ENCODE measurements at regions not wholly inside any gene's neighbourhood (a gene's known extent, or its start where the extent isn't known, plus 50 kb on each side); places are given as distances from the start of the nearest gene placed in this dataset.
A peak's percentile ranks its signal among the peaks of the same experiment; 100 is the strongest.

GRCh38 chr2:176748662-176749061 lies 463.9 kb upstream of the HNRNPA3 start:
- intact Hi-C loops (cut with DNase I) = no loop called here
- no peak for ATAC-seq

DNA sequence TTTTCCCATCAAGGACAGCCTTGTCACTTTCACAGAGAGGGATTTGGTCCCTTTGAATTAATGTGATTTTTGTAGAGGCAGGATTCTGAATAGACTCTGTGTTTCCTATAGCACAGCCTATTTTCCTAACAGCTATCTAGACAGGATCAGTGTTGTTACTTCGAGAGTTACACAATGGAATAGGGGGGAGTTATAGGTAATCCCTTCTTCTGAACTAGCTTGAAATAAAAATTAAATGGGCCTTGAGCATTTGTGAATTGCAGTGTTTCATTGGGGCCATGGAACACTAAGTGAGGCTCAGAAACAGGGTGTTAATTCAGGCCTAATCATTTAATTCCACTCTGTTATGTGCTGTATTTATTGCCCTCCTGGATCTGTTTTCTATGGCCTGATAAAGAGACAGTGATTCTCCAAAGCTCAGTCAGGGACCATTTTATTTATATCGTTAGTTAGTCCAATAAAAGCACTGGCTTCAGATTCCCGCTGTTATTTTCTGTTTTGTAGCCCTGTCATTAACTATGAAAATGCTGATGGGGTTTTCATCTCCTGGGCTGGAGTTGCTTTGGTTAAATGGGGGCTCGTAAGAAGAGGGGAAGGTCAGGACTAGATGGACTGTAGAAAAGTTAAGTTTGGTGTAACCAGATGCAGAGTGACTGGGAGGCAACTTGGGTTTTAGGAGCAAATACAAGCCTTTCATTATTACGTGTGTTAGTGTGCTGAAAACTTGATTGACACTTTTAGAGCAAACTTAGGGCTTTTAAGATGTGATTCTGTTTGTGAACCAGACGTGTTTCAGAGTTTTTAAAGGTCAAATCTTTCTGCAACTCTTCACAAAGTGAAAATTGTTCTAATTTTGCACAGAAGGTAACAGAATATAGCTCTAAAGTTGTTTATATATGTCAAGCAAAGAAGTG lies 461.0 kb upstream of the HNRNPA3 start:
- intact Hi-C loops (cut with DNase I) = no loop called here

More at GRCh38 chr2:176748662-176749061, 463.9 kb upstream of the HNRNPA3 start:
- no peaks in the 10 kb centered on the region for H3K27me3 ChIP-seq
- H3K9me3 ChIP-seq = no peaks in the 10 kb centered on the region
- H3K27ac ChIP-seq = no peak overlapping the region
- no peaks in the 10 kb centered on the region for H3K4me1 ChIP-seq
- H3K4me3 ChIP-seq = no peak overlapping the region
- no peak for TF ChIP-seq CTCF (IDR thresholded peaks at IDR 0.05)
- H3K36me3 ChIP-seq = no peaks in the 10 kb centered on the region
- no peak for DNase-seq

DNA sequence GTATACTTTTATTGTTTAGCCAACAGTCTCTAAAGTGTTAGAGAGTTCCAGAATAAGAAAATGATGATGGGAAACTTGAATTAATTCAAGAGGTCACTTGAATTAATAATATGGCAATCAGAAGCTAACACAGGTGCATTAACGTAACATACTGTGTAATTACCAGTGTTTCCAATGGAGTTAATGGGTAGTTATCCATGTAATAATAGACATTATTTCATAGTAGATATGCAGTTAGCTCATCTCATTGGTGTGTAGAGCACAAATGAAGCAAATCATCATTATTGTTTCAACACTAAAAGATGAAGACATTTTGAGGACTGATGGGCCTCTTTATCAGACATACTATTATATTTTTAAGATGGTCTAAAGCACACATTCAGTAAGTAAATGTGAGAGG lies 460.3 kb upstream of the HNRNPA3 start:
- Histone ChIP-seq H3K36me3 (no peaks in the 10 kb centered on the region), H3K27me3 (no peaks in the 10 kb centered on the region), H3K27ac (no peak overlapping the region), H3K9me3 (no peaks in the 10 kb centered on the region), H3K4me1 (no peaks in the 10 kb centered on the region), H3K4me3 (no peak overlapping the region)
- DNase-seq (no peak), ATAC-seq (no peak)
- intact Hi-C loops (cut with DNase I) = no loop called here
- TF ChIP-seq CTCF (IDR thresholded peaks at IDR 0.05) = no peak

More for the DNA sequence above, 461.0 kb upstream of the HNRNPA3 start:
- Histone ChIP-seq H3K9me3 (no peaks in the 10 kb centered on the region), H3K4me1 (no peaks in the 10 kb centered on the region), H3K36me3 (no peaks in the 10 kb centered on the region), H3K27ac (no peak overlapping the region), H3K27me3 (no peaks in the 10 kb centered on the region), H3K4me3 (no peak overlapping the region)
- ATAC-seq (no peak), DNase-seq (no peak)
- TF ChIP-seq CTCF (IDR thresholded peaks at IDR 0.05) = no peak

- no peaks in the 10 kb centered on the region for H3K4me1 ChIP-seq
- ATAC-seq = no peak
Measured at GRCh38 chr2:176753205-176753604, 459.4 kb upstream of the HNRNPA3 start.

DNA sequence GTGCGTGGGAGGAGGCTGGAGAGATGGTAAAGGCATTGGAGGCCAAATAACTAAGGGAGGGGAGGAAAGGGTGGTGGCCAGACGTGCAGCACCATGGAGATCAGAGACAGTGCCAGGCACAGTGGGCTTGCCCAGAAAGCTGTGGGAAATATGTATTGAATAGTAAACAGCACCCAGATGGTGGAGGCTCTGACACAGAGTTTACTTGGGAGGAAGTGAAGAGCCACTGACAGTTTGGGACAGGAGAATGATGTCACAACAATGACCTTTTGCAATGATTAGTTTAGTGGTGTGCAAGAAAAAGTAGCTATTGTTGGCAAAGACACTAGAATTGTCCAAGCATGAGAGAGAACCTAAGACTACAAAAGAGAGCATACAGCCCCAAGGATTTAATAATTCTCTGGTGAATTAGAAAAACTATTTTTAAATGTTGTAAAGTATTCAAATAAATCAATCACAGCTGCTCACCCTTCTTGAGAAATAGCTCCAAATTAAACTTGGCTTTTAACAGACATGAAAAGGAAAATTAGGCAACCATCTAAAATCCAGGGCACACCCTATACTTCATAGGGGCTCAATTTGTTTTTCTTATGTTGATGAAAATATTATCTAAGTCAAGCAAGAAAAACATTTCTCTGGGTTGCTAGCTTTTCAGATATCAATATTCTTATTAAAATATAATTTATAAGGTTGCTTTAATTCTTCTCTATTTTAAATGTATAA lies 458.7 kb upstream of the HNRNPA3 start:
- intact Hi-C loops (cut with DNase I) = no loop called here
- Histone ChIP-seq H3K9me3 (no peaks in the 10 kb centered on the region), H3K27me3 (no peaks in the 10 kb centered on the region), H3K4me3 (no peak overlapping the region), H3K4me1 (no peaks in the 10 kb centered on the region), H3K27ac (no peak overlapping the region), H3K36me3 (no peaks in the 10 kb centered on the region)
- TF ChIP-seq CTCF (IDR thresholded peaks at IDR 0.05) = no peak
- DNase-seq (no peak), ATAC-seq (peak; percentile 35)

More at GRCh38 chr2:176753205-176753604, 459.4 kb upstream of the HNRNPA3 start:
- Histone ChIP-seq H3K27me3 (no peaks in the 10 kb centered on the region), H3K4me3 (no peak overlapping the region), H3K27ac (no peak overlapping the region), H3K9me3 (no peaks in the 10 kb centered on the region), H3K36me3 (no peaks in the 10 kb centered on the region)
- DNase-seq = no peak
- TF ChIP-seq CTCF (IDR thresholded peaks at IDR 0.05) = no peak
- intact Hi-C loops (cut with DNase I) = no loop called here

All from upper lobe of right lung (tissue), 1 donor.